ENCODE measurements at regions not wholly inside any gene's neighbourhood (a gene's known extent, or its start where the extent isn't known, plus 50 kb on each side); places are given as distances from the start of the nearest gene placed in this dataset.

DNA sequence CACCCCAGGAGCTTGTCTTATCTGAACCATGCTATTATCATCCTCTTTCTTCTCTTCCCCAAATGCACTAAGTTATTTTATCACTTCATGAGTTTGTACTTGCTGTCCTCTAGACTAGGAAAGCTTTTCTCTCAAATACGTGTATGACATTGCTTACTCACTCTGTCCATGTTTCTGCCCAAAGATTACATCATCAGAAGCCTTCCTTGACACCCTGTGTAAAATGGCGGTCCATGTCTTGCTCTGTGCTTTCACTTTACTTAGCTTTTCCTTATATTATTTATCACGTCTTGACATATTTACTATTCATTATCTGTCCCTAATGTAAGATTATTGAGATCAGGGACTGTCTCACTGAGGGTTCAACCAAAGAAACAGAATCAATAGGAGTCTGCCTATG lies 196.1 kb upstream of the ZEB2 start:
- H3K4me3 Mint-ChIP-seq: no peak overlapping the region
- ChIA-PET POLR2A (no interaction called here), CTCF (no interaction called here)

GRCh38 chr2:144713410-144713809 lies 193.5 kb upstream of the ZEB2 start:
- TF ChIP-seq, protein P1, sequence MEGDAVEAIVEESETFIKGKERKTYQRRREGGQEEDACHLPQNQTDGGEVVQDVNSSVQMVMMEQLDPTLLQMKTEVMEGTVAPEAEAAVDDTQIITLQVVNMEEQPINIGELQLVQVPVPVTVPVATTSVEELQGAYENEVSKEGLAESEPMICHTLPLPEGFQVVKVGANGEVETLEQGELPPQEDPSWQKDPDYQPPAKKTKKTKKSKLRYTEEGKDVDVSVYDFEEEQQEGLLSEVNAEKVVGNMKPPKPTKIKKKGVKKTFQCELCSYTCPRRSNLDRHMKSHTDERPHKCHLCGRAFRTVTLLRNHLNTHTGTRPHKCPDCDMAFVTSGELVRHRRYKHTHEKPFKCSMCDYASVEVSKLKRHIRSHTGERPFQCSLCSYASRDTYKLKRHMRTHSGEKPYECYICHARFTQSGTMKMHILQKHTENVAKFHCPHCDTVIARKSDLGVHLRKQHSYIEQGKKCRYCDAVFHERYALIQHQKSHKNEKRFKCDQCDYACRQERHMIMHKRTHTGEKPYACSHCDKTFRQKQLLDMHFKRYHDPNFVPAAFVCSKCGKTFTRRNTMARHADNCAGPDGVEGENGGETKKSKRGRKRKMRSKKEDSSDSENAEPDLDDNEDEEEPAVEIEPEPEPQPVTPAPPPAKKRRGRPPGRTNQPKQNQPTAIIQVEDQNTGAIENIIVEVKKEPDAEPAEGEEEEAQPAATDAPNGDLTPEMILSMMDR (IDR thresholded peaks at IDR 0.05): no peak
- no peak for ATAC-seq (ENCODE audit: poor library complexity)
- H3K9me3 Mint-ChIP-seq: peaks cover 7% of the 10 kb centered on the region

More for the DNA sequence above, 196.1 kb upstream of the ZEB2 start:
- Mint-ChIP-seq H3K9me3 (peaks cover 8% of the 10 kb centered on the region), H3K27me3 (no peaks in the 10 kb centered on the region), H3K36me3 (ENCODE audit: low read depth) (no peaks in the 10 kb centered on the region), H3K4me1 (ENCODE audit: low read depth) (no peaks in the 10 kb centered on the region), H3K27ac (no peak overlapping the region)
- H3K27ac ChIP-seq (ENCODE audit: low read depth in 1 of 2, low read length in 2 of 2): no peak overlapping the region
- intact Hi-C loops (cut with DNase I, micrococcal nuclease): no loop called here
- TF ChIP-seq, protein P1 (IDR thresholded peaks at IDR 0.05): no peak
- H3K4me1 ChIP-seq (ENCODE audit: insufficient read depth, low read length): no peaks in the 10 kb centered on the region
- no peak overlapping the region for H3K4me3 ChIP-seq (ENCODE audit: low read length)
- no peaks in the 10 kb centered on the region for H3K36me3 ChIP-seq (ENCODE audit: insufficient read depth, low read length)
- DNase-seq (no peak), ATAC-seq (ENCODE audit: poor library complexity) (no peak)
- H3K9me3 ChIP-seq (ENCODE audit: control insufficient read depth in 1 of 2, insufficient read depth in 1 of 2, low read length in 2 of 2): no peaks in the 10 kb centered on the region
- no peaks in the 10 kb centered on the region for H3K27me3 ChIP-seq (ENCODE audit: control insufficient read depth in 1 of 2, insufficient read depth in 2 of 2, low read length in 2 of 2)

GRCh38 chr2:144712550-144712940 lies 192.6 kb upstream of the ZEB2 start:
- no peaks in the 10 kb centered on the region for H3K27me3 ChIP-seq (ENCODE audit: control insufficient read depth in 1 of 2, insufficient read depth in 2 of 2, low read length in 2 of 2)
- Mint-ChIP-seq H3K36me3 (ENCODE audit: low read depth) (no peaks in the 10 kb centered on the region), H3K9me3 (no peaks in the 10 kb centered on the region), H3K4me1 (ENCODE audit: low read depth) (no peaks in the 10 kb centered on the region), H3K27me3 (no peaks in the 10 kb centered on the region), H3K4me3 (no peak overlapping the region), H3K27ac (no peak overlapping the region)
- no peak for DNase-seq
- no peaks in the 10 kb centered on the region for H3K4me1 ChIP-seq (ENCODE audit: insufficient read depth, low read length)
- CTCF ChIA-PET: interaction anchor here (0.7 kb wide), 1 partner anchor 678 kb away, joined by 3 read pairs; no protein-coding TSS in a partner anchor
- no peak overlapping the region for H3K4me3 ChIP-seq (ENCODE audit: low read length)
- POLR2A ChIA-PET: interaction anchor here (0.7 kb wide), 1 partner anchor 8 kb away, joined by 3 read pairs; no protein-coding TSS in a partner anchor
- H3K36me3 ChIP-seq (ENCODE audit: insufficient read depth, low read length): no peaks in the 10 kb centered on the region
- TF ChIP-seq, protein P1 (IDR thresholded peaks at IDR 0.05): no peak
- H3K9me3 ChIP-seq (ENCODE audit: control insufficient read depth in 1 of 2, insufficient read depth in 1 of 2, low read length in 2 of 2): no peaks in the 10 kb centered on the region
- intact Hi-C loops (cut with DNase I, micrococcal nuclease): no loop called here
- no peak overlapping the region for H3K27ac ChIP-seq (ENCODE audit: low read depth in 1 of 2, low read length in 2 of 2)
- ATAC-seq (ENCODE audit: poor library complexity): no peak

More at GRCh38 chr2:144713410-144713809, 193.5 kb upstream of the ZEB2 start:
- no peaks in the 10 kb centered on the region for H3K4me1 ChIP-seq (ENCODE audit: insufficient read depth, low read length)
- no peaks in the 10 kb centered on the region for H3K4me1 Mint-ChIP-seq (ENCODE audit: low read depth)
- DNase-seq: no peak
- no peak overlapping the region for H3K4me3 Mint-ChIP-seq
- H3K4me3 ChIP-seq (ENCODE audit: low read length): no peak overlapping the region
- no peak overlapping the region for H3K27ac Mint-ChIP-seq
- H3K27me3 Mint-ChIP-seq: no peaks in the 10 kb centered on the region
- CTCF ChIA-PET: no interaction called here
- POLR2A ChIA-PET: no interaction called here
- no peaks in the 10 kb centered on the region for H3K36me3 Mint-ChIP-seq (ENCODE audit: low read depth)
- intact Hi-C loops (cut with DNase I, micrococcal nuclease): no loop called here
- no peaks in the 10 kb centered on the region for H3K9me3 ChIP-seq (ENCODE audit: control insufficient read depth in 1 of 2, insufficient read depth in 1 of 2, low read length in 2 of 2)
- H3K36me3 ChIP-seq (ENCODE audit: insufficient read depth, low read length): no peaks in the 10 kb centered on the region
- H3K27ac ChIP-seq (ENCODE audit: low read depth in 1 of 2, low read length in 2 of 2): no peak overlapping the region
- H3K27me3 ChIP-seq (ENCODE audit: control insufficient read depth in 1 of 2, insufficient read depth in 2 of 2, low read length in 2 of 2): no peaks in the 10 kb centered on the region
